ENCODE measurements at regions not wholly inside any gene's neighbourhood (a gene's known extent, or its start where the extent isn't known, plus 50 kb on each side); places are given as distances from the start of the nearest gene placed in this dataset.

- intact Hi-C loops (cut with DNase I): no loop called here
- no peak for DNase-seq (ENCODE audit: low spot score)
Observed at GRCh38 chr6:95232446-95232845, 344.9 kb upstream of the MANEA start.

- DNase-seq (ENCODE audit: low spot score): no peak
- intact Hi-C loops (cut with DNase I): no loop called here
Observed at GRCh38 chr6:95233879-95234278, 343.5 kb upstream of the MANEA start.

GRCh38 chr6:95240514-95240913 is 336.8 kb upstream of the MANEA start:
- no peak for DNase-seq (ENCODE audit: low spot score)
- intact Hi-C loops (cut with DNase I): no loop called here

GRCh38 chr6:95242560-95242959 is 334.8 kb upstream of the MANEA start:
- no peak for DNase-seq (ENCODE audit: low spot score)
- intact Hi-C loops (cut with DNase I): no loop called here

- DNase-seq (ENCODE audit: low spot score): no peak
- intact Hi-C loops (cut with DNase I): no loop called here
Observed at GRCh38 chr6:95243053-95243452, 334.3 kb upstream of the MANEA start.

- intact Hi-C loops (cut with DNase I): no loop called here
- no peak for DNase-seq (ENCODE audit: low spot score)
Observed at GRCh38 chr6:95244751-95245150, 332.6 kb upstream of the MANEA start.

- intact Hi-C loops (cut with DNase I): no loop called here
- DNase-seq (ENCODE audit: low spot score): no peak
Observed at GRCh38 chr6:95248499-95248898, 328.8 kb upstream of the MANEA start.

- intact Hi-C loops (cut with DNase I): no loop called here
- no peak for DNase-seq (ENCODE audit: low spot score)
Observed at GRCh38 chr6:95249175-95249574, 328.2 kb upstream of the MANEA start.

GRCh38 chr6:95249661-95250060 is 327.7 kb upstream of the MANEA start:
- DNase-seq (ENCODE audit: low spot score): no peak

GRCh38 chr6:95263840-95264239 is 313.5 kb upstream of the MANEA start:
- DNase-seq (ENCODE audit: low spot score): no peak
- intact Hi-C loops (cut with DNase I): no loop called here

More at GRCh38 chr6:95249661-95250060, 327.7 kb upstream of the MANEA start:
- intact Hi-C loops (cut with DNase I): no loop called here

- intact Hi-C loops (cut with DNase I): no loop called here
- DNase-seq (ENCODE audit: low spot score): no peak
Observed at GRCh38 chr6:95266537-95267258, 310.6 kb upstream of the MANEA start.

- intact Hi-C loops (cut with DNase I): no loop called here
- DNase-seq (ENCODE audit: low spot score): no peak
Observed at GRCh38 chr6:95274686-95275235, 302.6 kb upstream of the MANEA start.

- no peak for DNase-seq (ENCODE audit: low spot score)
- intact Hi-C loops (cut with DNase I): no loop called here
Observed at GRCh38 chr6:95279616-95280015, 297.7 kb upstream of the MANEA start.

- intact Hi-C loops (cut with DNase I): no loop called here
- no peak for DNase-seq (ENCODE audit: low spot score)
Observed at GRCh38 chr6:95280686-95281273, 296.6 kb upstream of the MANEA start.

GRCh38 chr6:95285881-95286280 is 291.5 kb upstream of the MANEA start:
- intact Hi-C loops (cut with DNase I): no loop called here
- no peak for DNase-seq (ENCODE audit: low spot score)

- intact Hi-C loops (cut with DNase I): no loop called here
- DNase-seq (ENCODE audit: low spot score): no peak
Observed at GRCh38 chr6:95286874-95287273, 290.5 kb upstream of the MANEA start.

GRCh38 chr6:95288251-95288650 is 289.1 kb upstream of the MANEA start:
- intact Hi-C loops (cut with DNase I): no loop called here
- no peak for DNase-seq (ENCODE audit: low spot score)

GRCh38 chr6:95292011-95292410 is 285.3 kb upstream of the MANEA start:
- DNase-seq (ENCODE audit: low spot score): no peak
- intact Hi-C loops (cut with DNase I): no loop called here

GRCh38 chr6:95293257-95293656 is 284.1 kb upstream of the MANEA start:
- intact Hi-C loops (cut with DNase I): no loop called here

GRCh38 chr6:95294043-95294442 is 283.3 kb upstream of the MANEA start:
- DNase-seq (ENCODE audit: low spot score): no peak
- intact Hi-C loops (cut with DNase I): no loop called here

More at GRCh38 chr6:95293257-95293656, 284.1 kb upstream of the MANEA start:
- no peak for DNase-seq (ENCODE audit: low spot score)

- intact Hi-C loops (cut with DNase I): no loop called here
- DNase-seq (ENCODE audit: low spot score): no peak
Observed at GRCh38 chr6:95309545-95309944, 267.8 kb upstream of the MANEA start.

Data from cardiac septum (tissue), 1 donor.